Spleen (tissue), 7 donors: ENCODE measurements at regions not wholly inside any gene's neighbourhood (a gene's known extent, or its start where the extent isn't known, plus 50 kb on each side); places are given as distances from the start of the nearest gene placed in this dataset.

Experiments
- CTCF ChIP-seq, 11 experiments: fragments of 200-600 bp in 7 of 11; fragments of 450-650 bp in 4 of 11; sonication (generic) in 4 of 11; IDR thresholded peaks in 8 of 11; conservative IDR thresholded peaks in 3 of 11; 1 replicate in 7 of 11; 2 replicates in 4 of 11; pipeline versions ENCODE4 v1.4.0 to v1.8.0; 2016 to 2021; ENCODE audit warnings: antibody characterized with exemption in 11 of 11, inconsistent platforms in 4 of 11, mild to moderate bottlenecking in 1 of 11
- POLR2A ChIP-seq, 3 donors: fragments of 450-650 bp; IDR thresholded peaks; one replicate each; pipeline ENCODE4 v1.5.1; 2017; ENCODE audit warnings: antibody characterized with exemption in 3 of 3, mild to moderate bottlenecking in 1 of 3
- POLR2AphosphoS5 ChIP-seq, 3 donors: sonication (generic); formaldehyde crosslinking; IDR thresholded peaks; one replicate each; pipeline ENCODE4 v1.5.1; 2017; ENCODE audit warnings: antibody characterized with exemption in 3 of 3
- donor health status: DM: no; HTN: no; CAD: no; lungs with moderate emphysema.
- donor health status: DM: no; HTN: no; CAD: no.
- donor health status: DM: no; HTN: no; CAD: no.

- TF ChIP-seq CTCF (IDR thresholded peaks at IDR 0.05 in 8 of 11, conservative IDR thresholded peaks at IDR 0.05 in 3 of 11) (no peak), POLR2A (IDR thresholded peaks at IDR 0.05) (no peak), POLR2AphosphoS5 (IDR thresholded peaks at IDR 0.05) (no peak)
Measured at GRCh38 chr5:56346044-56346710, 113.0 kb upstream of the ANKRD55 start.
